SK-N-SH (cell line): ENCODE measurements at regions not wholly inside any gene's neighbourhood (a gene's known extent, or its start where the extent isn't known, plus 50 kb on each side); places are given as distances from the start of the nearest gene placed in this dataset.

Source experiments
- CTCF ChIA-PET: fragments of 300-600, 350-600 bp; formaldehyde crosslinking; extraction: SDS; loops from one replicate; lab custom pipeline; 2021; lab: Yijun Ruan, JAX
- POLR2A ChIA-PET: fragments of 350-600 bp; sonication (Branson Sonifier 250); formaldehyde crosslinking; extraction: SDS; loops from one replicate; lab custom pipeline; 2020; ENCODE audit warnings: antibody characterized with exemption, inconsistent platforms; lab: Yijun Ruan, JAX
- DNase-seq: peaks from one replicate; pipeline ENCODE4 v3.0.0; 2012
- H2AFZ ChIP-seq: fragments of 200-600 bp; sonication (generic); 2 replicates; pipeline ENCODE4 v1.8.1; 2016; ENCODE audit warnings: antibody characterized with exemption, mild to moderate bottlenecking, low read depth
- H3F3A ChIP-seq: fragments of 200-600 bp; sonication (generic); replicated peaks from 2 replicates; pipeline ENCODE3; 2016; ENCODE audit warnings: antibody characterized with exemption, mild to moderate bottlenecking; ENCODE audit not compliant: insufficient read depth
- H3K27ac ChIP-seq, 2 experiments: fragments of 200-500 bp in 1 of 2; fragments of 200-600 bp in 1 of 2; sonication (Bioruptor generic) in 1 of 2; sonication (generic), shearing (Covaris generic) in 1 of 2; 2 replicates each; pipeline versions ENCODE4 v1.5.1 to v1.6.1; 2014 to 2016; ENCODE audit warnings: low read depth in 2 of 2, inconsistent platforms in 1 of 2, low read length in 1 of 2, mild to moderate bottlenecking in 1 of 2, mixed read lengths in 1 of 2
- H3K27me3 ChIP-seq: fragments of 200-600 bp; sonication (generic), shearing (Covaris generic); 2 replicates; pipeline ENCODE4 v1.6.1; 2016; ENCODE audit warnings: mixed run types; ENCODE audit not compliant: insufficient read depth
- H3K36me3 ChIP-seq, 2 experiments: fragments of 200-500 bp in 1 of 2; fragments of 200-600 bp in 1 of 2; sonication (Bioruptor generic) in 1 of 2; sonication (generic) in 1 of 2; replicated peaks in 1 of 2; 2 replicates each; pipeline versions ENCODE3 to v1.5.1; 2014 to 2016; ENCODE audit warnings: low read length in 1 of 2, mild to moderate bottlenecking in 1 of 2; ENCODE audit not compliant: insufficient read depth in 2 of 2, control insufficient read depth in 1 of 2
- H3K4me1 ChIP-seq, 2 experiments: fragments of 200-500 bp in 1 of 2; fragments of 200-600 bp in 1 of 2; sonication (Bioruptor generic) in 1 of 2; sonication (generic), shearing (Covaris generic) in 1 of 2; 2 replicates each; pipeline versions ENCODE4 v1.5.1 to v1.6.1; 2014 to 2016; ENCODE audit warnings: low read depth in 1 of 2, low read length in 1 of 2, mixed run types in 1 of 2; ENCODE audit not compliant: insufficient read depth in 2 of 2, control insufficient read depth in 1 of 2
- H3K4me2 ChIP-seq: fragments of 200-600 bp; sonication (generic), shearing (Covaris generic); 2 replicates; pipeline ENCODE4 v1.6.1; 2017; ENCODE audit warnings: mixed run types
- H3K4me3 ChIP-seq, 2 experiments: fragments of 200-500 bp in 1 of 2; fragments of 200-600 bp in 1 of 2; sonication (Bioruptor generic) in 1 of 2; sonication (generic), shearing (Covaris generic) in 1 of 2; 2 replicates each; pipeline versions ENCODE4 v1.5.1 to v1.8.1; 2014 to 2016; ENCODE audit warnings: low read depth in 2 of 2, inconsistent platforms in 1 of 2, low read length in 1 of 2, mild to moderate bottlenecking in 1 of 2, mixed read lengths in 1 of 2, moderate library complexity in 1 of 2
- H3K79me2 ChIP-seq: fragments of 200-600 bp; sonication (generic); 2 replicates; pipeline ENCODE4 v1.8.1; 2017; ENCODE audit warnings: mild to moderate bottlenecking; ENCODE audit not compliant: insufficient read depth
- H3K9ac ChIP-seq: fragments of 200-600 bp; sonication (generic); 2 replicates; pipeline ENCODE4 v1.6.1; 2017; ENCODE audit warnings: mixed run types
- H3K9me2 ChIP-seq: fragments of 200-600 bp; sonication (generic); 2 replicates; pipeline ENCODE4 v1.6.1; 2017; ENCODE audit warnings: mixed run types
- H3K9me3 ChIP-seq: fragments of 200-600 bp; sonication (generic); 2 replicates; pipeline ENCODE4 v1.6.1; 2017; ENCODE audit warnings: mixed run types, mild to moderate bottlenecking, moderate library complexity
- H4K20me1 ChIP-seq: fragments of 200-600 bp; sonication (generic); 2 replicates; pipeline ENCODE4 v1.6.1; 2017; ENCODE audit warnings: mild to moderate bottlenecking, mixed run types; ENCODE audit not compliant: insufficient read depth
- CHD2 ChIP-seq: fragments of 150-350 bp; IDR thresholded peaks from 2 replicates; pipeline ENCODE4 v1.6.1; 2018; ENCODE audit warnings: low read length; ENCODE audit not compliant: partially characterized antibody
- ELF1 ChIP-seq: IDR thresholded peaks from 2 replicates; pipeline ENCODE4 v1.4.0; 2012
- EP300 ChIP-seq, 2 experiments: IDR thresholded peaks; 2 replicates each; pipeline versions ENCODE4 v1.4.0 to v1.6.1; 2012; ENCODE audit warnings: borderline replicate concordance in 1 of 2, low read depth in 1 of 2, low read length in 1 of 2
- EZH2phosphoT487 ChIP-seq: fragments of 200-600 bp; sonication (generic); IDR thresholded peaks from 2 replicates; pipeline ENCODE4 v1.6.1; 2017; ENCODE audit warnings: low read depth, mixed run types, mild to moderate bottlenecking, antibody characterized with exemption, moderate library complexity, borderline replicate concordance
- FOSL2 ChIP-seq: IDR thresholded peaks from 2 replicates; pipeline ENCODE4 v1.4.0; 2012; ENCODE audit warnings: low read depth, mild to moderate bottlenecking, moderate library complexity, borderline replicate concordance
- FOXJ3 ChIP-seq: sonication (generic); formaldehyde crosslinking; IDR thresholded peaks from 2 replicates; pipeline ENCODE4 v1.5.1; 2020; ENCODE audit warnings: mild to moderate bottlenecking, missing genetic modification reagents
- FOXM1 ChIP-seq: IDR thresholded peaks from 2 replicates; pipeline ENCODE4 v1.4.0; 2012; ENCODE audit warnings: low read depth, mild to moderate bottlenecking
- GABPA ChIP-seq: IDR thresholded peaks from 2 replicates; pipeline ENCODE4 v1.4.0; 2012; ENCODE audit warnings: low read depth, mild to moderate bottlenecking
- GATA2 ChIP-seq: sonication (generic); formaldehyde crosslinking; IDR thresholded peaks from 2 replicates; pipeline ENCODE4 v1.5.0; 2020; ENCODE audit warnings: mild to moderate bottlenecking, missing genetic modification reagents
- JUND ChIP-seq: IDR thresholded peaks from 2 replicates; pipeline ENCODE4 v1.4.0; 2012
- MEF2A ChIP-seq: IDR thresholded peaks from 2 replicates; pipeline ENCODE4 v1.4.0; 2012; ENCODE audit warnings: low read depth, borderline replicate concordance
- MXI1 ChIP-seq: IDR thresholded peaks from 2 replicates; pipeline ENCODE4 v1.6.1; 2012; ENCODE audit warnings: mild to moderate bottlenecking, low read depth, low read length, improper control_type of control experiment
- NFIC ChIP-seq: IDR thresholded peaks from 2 replicates; pipeline ENCODE4 v1.4.0; 2012; ENCODE audit warnings: borderline replicate concordance
- RAD21 ChIP-seq: IDR thresholded peaks from 2 replicates; pipeline ENCODE4 v1.6.1; 2012; ENCODE audit warnings: mild to moderate bottlenecking, low read length
- RFX5 ChIP-seq: IDR thresholded peaks from 2 replicates; pipeline ENCODE4 v1.6.1; 2012; ENCODE audit warnings: mild to moderate bottlenecking, improper control_type of control experiment, low read length
- TAF1 ChIP-seq: IDR thresholded peaks from 2 replicates; pipeline ENCODE4 v1.6.1; 2012; ENCODE audit warnings: low read depth, mild to moderate bottlenecking, low read length, moderate library complexity, borderline replicate concordance
- TCF12 ChIP-seq: IDR thresholded peaks from 2 replicates; pipeline ENCODE4 v1.4.0; 2012
- TEAD4 ChIP-seq: IDR thresholded peaks from 2 replicates; pipeline ENCODE4 v1.4.0; 2012; ENCODE audit warnings: mild to moderate bottlenecking, borderline replicate concordance; ENCODE audit not compliant: insufficient read depth
- WGBS: methylation state at CpG from one replicate; pipeline ENCODE4 v1.1.6; 2017; ENCODE audit warnings: low lambda C conversion rate; 5-methylcytosine and 5-hydroxymethylcytosine counted together
- TF ChIP-seq, protein P1 (sequence below): fragments of 150-350 bp; IDR thresholded peaks from 2 replicates; pipeline ENCODE4 v1.6.1; 2017; ENCODE audit warnings: antibody characterized with exemption, low read length, low read depth, borderline replicate concordance
- TF ChIP-seq, protein P2 (sequence below): IDR thresholded peaks from 2 replicates; pipeline ENCODE4 v1.4.0; 2012; ENCODE audit warnings: low read depth, borderline replicate concordance
- TF ChIP-seq, protein P3 (sequence below): fragments of 150-350 bp; IDR thresholded peaks from 2 replicates; pipeline ENCODE4 v1.6.1; 2016; ENCODE audit warnings: mild to moderate bottlenecking, low read depth, low read length

DNA sequence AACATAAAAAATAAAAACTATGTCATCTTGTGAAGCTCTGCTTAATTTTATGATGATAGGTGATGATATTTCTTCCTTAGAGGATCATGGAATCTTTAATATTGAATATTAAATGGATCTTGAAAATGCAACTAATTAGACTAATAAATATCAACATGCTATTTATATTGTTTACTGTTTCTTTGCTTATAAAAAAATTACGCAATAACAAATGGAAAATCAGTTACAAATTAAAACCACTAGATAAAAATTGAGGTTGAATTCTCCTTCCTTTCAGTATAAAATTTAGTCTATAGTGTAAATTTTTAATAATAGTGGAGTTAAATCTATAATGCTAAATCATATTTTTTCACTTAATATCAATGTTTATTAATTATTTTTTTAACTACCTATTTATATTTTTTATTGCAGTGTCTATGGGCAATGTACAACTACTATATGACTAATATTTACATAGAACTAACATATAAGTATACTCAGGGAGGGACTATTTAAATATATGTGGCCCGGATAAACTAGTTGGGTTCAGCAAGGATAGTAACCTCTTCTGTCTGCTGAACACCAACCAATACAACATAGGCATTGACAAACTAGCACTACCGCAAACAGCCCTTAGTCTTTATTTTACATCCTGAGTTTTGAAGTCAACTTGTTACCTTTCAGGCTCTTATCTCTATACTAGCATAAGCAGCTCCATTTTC is 628.0 kb downstream of the EFNB2 start (continued):
- TF ChIP-seq, protein P1, sequence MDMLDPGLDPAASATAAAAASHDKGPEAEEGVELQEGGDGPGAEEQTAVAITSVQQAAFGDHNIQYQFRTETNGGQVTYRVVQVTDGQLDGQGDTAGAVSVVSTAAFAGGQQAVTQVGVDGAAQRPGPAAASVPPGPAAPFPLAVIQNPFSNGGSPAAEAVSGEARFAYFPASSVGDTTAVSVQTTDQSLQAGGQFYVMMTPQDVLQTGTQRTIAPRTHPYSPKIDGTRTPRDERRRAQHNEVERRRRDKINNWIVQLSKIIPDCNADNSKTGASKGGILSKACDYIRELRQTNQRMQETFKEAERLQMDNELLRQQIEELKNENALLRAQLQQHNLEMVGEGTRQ = no peak

DNA sequence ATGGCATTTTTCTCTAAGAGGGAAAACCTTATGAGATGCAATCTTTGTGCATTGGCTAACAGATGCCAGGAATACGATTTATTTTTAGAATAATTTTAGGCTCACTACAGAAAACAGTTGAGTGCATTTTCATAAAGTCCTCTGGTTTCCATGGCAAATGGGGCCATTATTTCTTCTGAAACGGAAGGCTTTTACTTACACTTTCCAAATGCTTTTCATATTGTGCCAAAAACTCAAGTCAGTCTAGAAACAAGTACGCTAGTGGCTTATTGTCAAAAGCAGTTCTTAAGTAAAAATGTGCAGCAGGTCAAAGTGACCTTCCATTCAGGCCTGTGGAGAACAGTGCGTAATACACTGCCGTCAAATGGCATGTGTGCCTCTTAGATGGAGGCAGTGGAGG is 628.7 kb downstream of the EFNB2 start:
- Histone ChIP-seq H2AFZ (no peak overlapping the region), H3K9me2 (no peaks in the 10 kb centered on the region), H3K27me3 (no peaks in the 10 kb centered on the region; the same call in 1 of the 2 replicates), H3K9ac (no peak overlapping the region), H3K4me2 (no peak overlapping the region), H3K4me1 (no peaks in the 10 kb centered on the region), H3K36me3 (no peaks in the 10 kb centered on the region), H3K9me3 (no peaks in the 10 kb centered on the region), H3K4me3 (no peak overlapping the region), H3K79me2 (no peaks in the 10 kb centered on the region), H3F3A (no peaks in the 10 kb centered on the region), H4K20me1 (no peaks in the 10 kb centered on the region), H3K27ac (no peak overlapping the region)
- TF ChIP-seq FOSL2 (no peak), MXI1 (no peak), GATA2 (CRISPR knock-in tag) (no peak), RAD21 (no peak), ELF1 (no peak), FOXM1 (no peak), RFX5 (no peak), FOXJ3 (CRISPR knock-in tag) (no peak), NFIC (no peak), JUND (no peak), EP300 (IDR thresholded peaks at IDR 0.05; ENCODE audit: borderline replicate concordance in 1 of 2, low read depth in 1 of 2, low read length in 1 of 2) (no peak), GABPA (no peak), TEAD4 (no peak)
- TF ChIP-seq, protein P1 = no peak
- DNase-seq = no peak
- ChIA-PET CTCF (no interaction called here), POLR2A (no interaction called here)
- WGBS = 83% methylated on average over 5 of the region's 5 CpGs

DNA sequence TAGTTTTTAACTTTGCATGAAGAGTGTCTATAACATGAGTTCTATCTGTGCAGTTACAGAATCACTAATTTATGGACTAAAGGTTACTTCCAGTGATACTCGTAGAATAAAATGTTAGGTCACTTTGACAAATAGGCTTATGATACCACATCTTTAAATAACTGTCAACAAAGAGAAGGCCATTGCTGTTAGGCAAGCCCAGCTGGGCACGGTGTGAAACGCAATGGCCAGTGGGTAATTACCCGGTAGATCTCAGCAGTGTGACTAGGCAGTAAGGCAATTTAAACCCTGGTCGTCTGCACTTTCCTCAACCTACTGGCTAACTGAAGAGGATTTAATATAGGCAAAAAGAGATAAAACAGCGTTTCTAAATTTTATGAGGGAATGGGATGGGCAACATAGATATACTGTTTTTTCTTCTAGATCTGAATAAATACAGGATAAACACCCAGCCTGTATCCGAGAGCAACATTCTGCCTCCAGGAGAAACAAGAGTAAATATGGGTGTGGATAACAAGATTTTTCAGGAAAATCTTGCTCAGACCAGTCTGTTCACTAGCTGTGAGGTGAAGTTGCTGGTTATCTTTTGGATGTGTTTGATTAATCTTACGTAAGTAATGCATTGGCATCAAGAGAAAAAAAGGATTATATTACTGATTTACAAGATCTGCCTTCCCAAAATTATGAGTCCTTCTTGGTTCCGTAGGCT is 631.3 kb downstream of the EFNB2 start:
- Histone ChIP-seq H3K9ac (no peak overlapping the region), H3F3A (no peaks in the 10 kb centered on the region), H2AFZ (no peak overlapping the region), H3K36me3 (no peaks in the 10 kb centered on the region), H3K4me1 (no peaks in the 10 kb centered on the region), H3K9me2 (no peaks in the 10 kb centered on the region), H3K9me3 (no peaks in the 10 kb centered on the region), H3K4me3 (no peak overlapping the region), H3K27me3 (no peaks in the 10 kb centered on the region), H4K20me1 (no peaks in the 10 kb centered on the region), H3K79me2 (no peaks in the 10 kb centered on the region), H3K4me2 (no peak overlapping the region), H3K27ac (no peak overlapping the region)
- DNase-seq = no peak
- 65% methylated on average over 9 of the region's 9 CpGs for WGBS
- ChIA-PET CTCF (no interaction called here), POLR2A (no interaction called here)
- TF ChIP-seq, protein P2, sequence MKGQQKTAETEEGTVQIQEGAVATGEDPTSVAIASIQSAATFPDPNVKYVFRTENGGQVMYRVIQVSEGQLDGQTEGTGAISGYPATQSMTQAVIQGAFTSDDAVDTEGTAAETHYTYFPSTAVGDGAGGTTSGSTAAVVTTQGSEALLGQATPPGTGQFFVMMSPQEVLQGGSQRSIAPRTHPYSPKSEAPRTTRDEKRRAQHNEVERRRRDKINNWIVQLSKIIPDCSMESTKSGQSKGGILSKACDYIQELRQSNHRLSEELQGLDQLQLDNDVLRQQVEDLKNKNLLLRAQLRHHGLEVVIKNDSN = no peak
- TF ChIP-seq EP300 (IDR thresholded peaks at IDR 0.05; ENCODE audit: borderline replicate concordance in 1 of 2, low read depth in 1 of 2, low read length in 1 of 2) (no peak), EZH2phosphoT487 (no peak), TCF12 (no peak), RAD21 (no peak), JUND (no peak), TAF1 (no peak), NFIC (no peak), MEF2A (no peak), CHD2 (no peak)
- TF ChIP-seq, protein P3, sequence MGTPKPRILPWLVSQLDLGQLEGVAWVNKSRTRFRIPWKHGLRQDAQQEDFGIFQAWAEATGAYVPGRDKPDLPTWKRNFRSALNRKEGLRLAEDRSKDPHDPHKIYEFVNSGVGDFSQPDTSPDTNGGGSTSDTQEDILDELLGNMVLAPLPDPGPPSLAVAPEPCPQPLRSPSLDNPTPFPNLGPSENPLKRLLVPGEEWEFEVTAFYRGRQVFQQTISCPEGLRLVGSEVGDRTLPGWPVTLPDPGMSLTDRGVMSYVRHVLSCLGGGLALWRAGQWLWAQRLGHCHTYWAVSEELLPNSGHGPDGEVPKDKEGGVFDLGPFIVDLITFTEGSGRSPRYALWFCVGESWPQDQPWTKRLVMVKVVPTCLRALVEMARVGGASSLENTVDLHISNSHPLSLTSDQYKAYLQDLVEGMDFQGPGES = no peak
